ENCODE measurements at regions not wholly inside any gene's neighbourhood (a gene's known extent, or its start where the extent isn't known, plus 50 kb on each side); places are given as distances from the start of the nearest gene placed in this dataset.

GRCh38 chr10:3887404-3887803, 102.4 kb upstream of the KLF6 start:
- no peak for DNase-seq

- DNase-seq: peak in 1 of 2 donors; percentile 59
These were observed 101.7 kb upstream of the KLF6 start for GRCh38 chr10:3886641-3887251.

- no peak for DNase-seq
These were observed 101.2 kb upstream of the KLF6 start for GRCh38 chr10:3886191-3886590.

DNA sequence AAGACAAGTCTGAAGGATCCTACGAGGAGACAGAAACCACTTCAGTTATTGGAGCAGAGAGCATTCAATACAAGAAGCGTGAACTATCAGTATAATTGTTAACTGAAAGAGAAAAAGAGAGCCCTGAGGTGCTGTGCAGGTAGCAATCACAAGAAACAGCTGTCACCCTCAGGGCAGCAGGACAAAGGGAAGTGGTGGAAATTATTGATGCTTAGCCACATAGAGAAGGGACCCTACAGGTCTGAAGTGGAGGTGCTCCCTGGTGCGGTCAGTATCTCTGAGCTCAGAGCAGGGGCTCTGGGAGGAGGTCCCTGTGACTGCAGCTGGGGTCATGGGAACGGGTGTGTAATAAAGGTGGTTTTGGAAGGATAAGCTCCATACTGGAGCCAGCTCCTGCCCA, 97.8 kb upstream of the KLF6 start:
- DNase-seq: no peak

DNA sequence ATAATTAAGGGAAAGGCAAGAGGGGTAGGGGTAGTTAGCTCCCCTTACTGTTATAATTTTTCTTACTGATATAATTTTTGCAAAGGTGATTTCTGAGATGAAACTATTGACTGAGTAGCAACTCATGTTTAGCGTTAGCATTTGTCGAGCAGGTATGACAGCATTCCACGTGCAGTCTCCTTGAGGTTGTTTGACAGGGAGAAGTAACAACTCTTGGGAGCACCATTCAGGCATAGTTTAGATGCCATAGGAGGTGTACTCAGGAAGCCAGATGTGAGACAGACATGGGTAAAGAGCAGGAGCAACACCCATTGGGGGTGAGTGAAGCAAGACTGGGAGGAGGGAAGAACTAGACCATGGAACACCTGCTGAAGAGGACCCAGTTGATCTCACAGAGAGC, 96.6 kb upstream of the KLF6 start:
- DNase-seq: no peak

- DNase-seq: no peak
These were observed 94.1 kb upstream of the KLF6 start for GRCh38 chr10:3879073-3879472.

DNA sequence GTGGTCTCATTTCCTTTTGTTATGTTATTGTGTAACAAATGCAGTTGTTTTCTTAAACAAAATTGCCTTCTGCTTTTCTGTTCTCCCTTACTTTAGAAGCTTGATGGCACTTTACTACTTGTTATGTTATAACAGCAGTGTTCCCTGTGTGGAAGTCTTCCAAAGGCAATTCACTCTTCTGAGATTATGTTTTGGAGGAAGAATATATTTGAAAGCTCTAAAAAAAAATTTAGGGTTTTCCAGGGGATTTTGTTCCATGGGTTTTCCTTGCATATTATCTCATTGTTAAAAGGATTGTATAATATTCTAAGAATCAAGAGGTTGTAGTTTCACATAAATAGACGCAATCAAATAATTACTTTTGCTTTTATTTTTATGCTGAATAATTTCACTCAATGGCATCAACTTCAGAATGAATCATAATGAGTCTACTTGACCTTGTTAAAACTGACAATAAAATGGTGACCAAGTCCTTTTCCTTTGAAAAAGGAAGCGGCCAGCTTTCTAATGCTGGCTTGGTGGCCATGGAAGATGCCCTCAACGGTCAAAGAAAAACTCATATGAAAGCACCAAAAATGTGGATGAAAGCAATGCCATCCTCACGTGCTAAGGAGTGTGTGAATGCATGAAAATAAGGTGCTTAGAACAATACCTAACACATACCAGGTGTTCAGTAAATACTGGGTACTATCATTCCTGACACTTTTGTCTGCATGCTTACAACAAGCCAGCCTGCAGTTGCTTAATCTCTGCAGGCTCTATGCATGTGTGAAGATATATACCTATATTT, 92.4 kb upstream of the KLF6 start:
- DNase-seq: no peak

- DNase-seq: no peak
These were observed 91.4 kb upstream of the KLF6 start for GRCh38 chr10:3876350-3876962.

GRCh38 chr10:3875842-3876235, 90.8 kb upstream of the KLF6 start:
- DNase-seq: no peak

DNA sequence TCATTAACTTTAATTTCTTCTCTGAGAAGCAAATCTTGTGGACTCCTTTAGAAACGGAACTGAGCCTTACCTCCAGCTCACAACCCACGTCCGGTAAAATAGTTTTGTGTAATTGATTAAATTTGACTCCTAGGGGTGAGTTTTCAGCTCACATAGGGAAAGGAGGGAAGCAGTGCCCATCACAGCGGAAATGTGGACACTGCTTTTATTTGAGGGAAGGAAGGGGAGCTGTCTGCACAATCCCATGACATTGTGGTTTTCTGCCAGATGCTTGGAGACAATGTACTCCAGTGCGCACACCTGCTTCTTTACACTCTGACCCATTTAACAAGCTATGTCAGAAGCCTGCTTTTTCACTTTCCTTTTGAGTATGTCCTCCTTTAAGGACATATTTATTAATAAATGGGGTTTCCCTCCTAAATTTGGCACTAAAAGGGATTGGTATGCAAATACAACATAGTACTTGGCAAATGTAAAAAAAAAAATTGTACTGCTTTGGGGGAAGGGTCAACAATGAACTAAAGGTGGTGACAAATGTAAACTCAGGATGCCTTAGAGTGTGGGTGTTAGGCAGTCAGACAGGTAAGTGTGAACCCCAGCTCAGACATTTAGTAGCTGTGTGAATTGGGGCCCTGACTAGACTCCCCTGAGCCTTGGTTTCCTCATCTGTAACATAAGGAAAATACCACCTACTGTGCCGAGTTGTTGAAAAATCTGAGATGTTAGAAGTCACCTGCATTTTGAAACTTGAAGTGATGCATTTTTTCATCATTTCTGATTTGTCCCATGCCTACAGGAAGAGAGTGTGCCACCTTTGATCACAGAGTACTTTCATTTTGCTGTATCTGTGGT, 90.2 kb upstream of the KLF6 start:
- DNase-seq: peak; percentile 56 to 85

GRCh38 chr10:3874610-3874989, 89.6 kb upstream of the KLF6 start:
- DNase-seq: peak in 1 of 2 donors; percentile 34

DNA sequence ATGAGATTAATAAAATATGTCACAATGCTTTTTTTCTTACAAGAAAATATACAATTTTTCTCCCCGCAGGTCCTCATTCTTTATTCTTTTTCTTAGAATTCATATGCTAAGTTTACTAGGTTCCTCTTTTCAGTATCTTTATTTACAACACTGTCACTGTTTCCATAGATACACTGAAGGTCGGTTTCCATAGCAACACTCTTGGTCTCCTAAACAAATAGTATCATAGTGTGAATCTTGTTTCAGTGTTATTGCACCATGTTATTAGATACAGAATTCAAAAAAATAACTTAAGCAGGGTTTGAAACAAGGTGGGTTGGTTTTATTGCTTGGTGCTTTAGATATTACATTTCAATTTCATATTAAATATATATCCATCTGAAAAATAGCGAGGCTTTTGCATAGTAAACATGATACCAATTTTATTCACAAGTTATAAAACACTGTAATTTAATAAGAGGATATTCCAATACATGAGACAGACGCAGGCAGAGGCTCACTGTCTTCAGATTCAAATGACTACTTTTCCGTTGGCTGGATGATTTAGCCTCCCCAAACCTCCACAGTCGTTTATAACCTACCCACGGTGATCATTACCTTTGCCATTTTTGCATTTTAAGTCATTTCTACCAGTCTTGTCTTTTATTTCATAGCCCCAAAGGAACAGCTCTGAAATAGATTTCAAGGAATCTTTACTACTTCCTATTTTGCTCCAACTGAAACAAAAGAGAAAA, 88.9 kb upstream of the KLF6 start:
- peak; percentile 55 to 97 for DNase-seq

DNA sequence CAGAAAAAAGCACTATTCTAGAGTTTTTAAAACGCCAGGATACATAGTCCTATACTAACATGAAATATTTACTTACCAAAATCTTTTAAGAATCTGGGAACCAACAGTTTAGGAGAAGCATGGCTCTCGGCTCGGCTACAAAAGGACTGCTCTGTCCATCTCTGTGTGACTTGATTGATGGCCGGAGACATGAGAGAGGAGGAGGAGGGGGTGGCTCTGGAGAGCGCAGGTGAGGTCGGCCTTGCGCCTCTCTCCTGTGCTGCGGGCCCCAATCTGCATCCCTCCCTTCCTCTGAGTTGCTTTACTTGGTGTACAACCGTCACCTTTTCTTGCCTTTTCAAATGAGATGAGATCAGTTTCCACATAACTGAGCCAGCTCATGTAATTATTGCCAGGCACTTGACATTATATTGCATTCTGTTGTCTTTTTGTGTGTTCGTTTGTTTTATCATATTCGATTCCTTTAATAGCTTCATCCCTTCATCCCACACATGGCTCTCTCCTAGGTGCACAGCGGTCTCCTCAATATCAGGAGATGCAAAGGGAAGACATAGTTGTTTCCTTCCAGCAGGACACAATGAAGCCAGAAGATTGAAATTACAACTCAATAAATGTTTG, 87.8 kb upstream of the KLF6 start:
- no peak for DNase-seq

DNA sequence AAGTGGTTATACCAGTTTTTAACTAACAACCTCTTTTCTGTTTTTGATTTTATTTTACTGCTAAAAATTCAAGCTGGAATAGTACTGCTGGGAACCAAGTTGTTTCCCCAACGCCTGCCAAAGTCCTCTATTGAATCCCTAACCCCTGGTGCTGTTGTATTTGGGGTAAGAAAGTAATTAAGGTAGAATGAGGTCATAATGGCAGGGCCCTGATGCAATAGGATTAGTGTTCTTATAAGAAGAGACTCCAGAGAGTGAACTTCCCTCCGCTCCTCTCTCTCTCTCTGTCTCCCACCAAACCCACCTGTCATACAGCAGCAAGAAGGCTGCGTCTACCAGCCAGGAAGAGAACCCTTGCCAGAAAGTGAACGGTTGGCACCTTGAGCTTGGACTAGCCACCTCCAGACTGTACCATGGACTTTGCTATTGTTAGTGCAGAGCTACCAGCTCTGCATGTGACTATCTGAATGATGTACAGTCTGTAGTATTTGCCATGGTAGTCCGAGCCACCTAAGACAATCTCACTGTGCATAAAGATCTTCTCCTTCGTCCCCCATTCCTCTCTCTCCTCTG, 86.5 kb upstream of the KLF6 start:
- DNase-seq: no peak

- no peak for DNase-seq
These were observed 84.0 kb upstream of the KLF6 start for GRCh38 chr10:3869036-3869435.

- no peak for DNase-seq
These were observed 83.3 kb upstream of the KLF6 start for GRCh38 chr10:3868271-3868664.

- peak in 1 of 2 donors; percentile 47 for DNase-seq
These were observed 82.7 kb upstream of the KLF6 start for GRCh38 chr10:3867454-3868270.

- peak in 1 of 2 donors; percentile 47 for DNase-seq
These were observed 81.3 kb upstream of the KLF6 start for GRCh38 chr10:3866332-3866731.

DNA sequence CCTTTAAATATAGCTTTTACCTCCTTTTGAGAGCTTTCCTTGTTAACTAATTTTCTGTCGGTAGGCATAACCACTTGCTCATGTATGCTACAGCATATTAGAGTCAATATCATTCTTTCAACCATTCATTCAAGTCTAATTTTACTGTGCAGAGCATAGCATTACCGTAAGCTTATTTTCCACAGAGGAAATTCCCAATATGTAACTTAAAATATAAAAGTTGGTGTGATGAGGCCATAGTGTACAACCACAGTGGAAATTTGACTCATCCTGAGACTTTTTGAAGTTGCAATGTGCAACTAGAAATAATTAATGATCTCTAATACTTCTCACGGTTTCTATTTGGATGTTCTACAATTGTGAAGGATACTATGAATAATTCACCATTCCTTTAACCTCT, 80.6 kb upstream of the KLF6 start:
- DNase-seq: no peak

GRCh38 chr10:3861795-3862194, 76.8 kb upstream of the KLF6 start:
- no peak for DNase-seq

All from CD4-positive, alpha-beta T cell treated with Interleukin-4 for 1 hour (primary cell).